ENCODE measurements at regions not wholly inside any gene's neighbourhood (a gene's known extent, or its start where the extent isn't known, plus 50 kb on each side); places are given as distances from the start of the nearest gene placed in this dataset.

GRCh38 chr4:112058433-112058832, 86.8 kb upstream of the FAM241A start:
- H3K36me3 ChIP-seq (ENCODE audit: insufficient read depth, insufficient read length, low read length): no peaks in the 10 kb centered on the region
- no peaks in the 10 kb centered on the region for H3K27me3 ChIP-seq (ENCODE audit: insufficient read depth, insufficient read length)
- no peak overlapping the region for H3K4me3 ChIP-seq (ENCODE audit: insufficient read length, low read depth)
- DNase-seq (ENCODE audit: low read depth, low spot score): no peak
- H3K9ac ChIP-seq (ENCODE audit: insufficient read length, low read depth): no peak overlapping the region
- no peaks in the 10 kb centered on the region for H3K9me3 ChIP-seq (ENCODE audit: insufficient read depth, low read length)
- TF ChIP-seq ZNF274 (IDR thresholded peaks at IDR 0.05; ENCODE audit: low read depth, low read length) (no peak), SUZ12 (IDR thresholded peaks at IDR 0.05; ENCODE audit: extremely low read depth, insufficient read depth, insufficient read length) (no peak), YY1 (IDR thresholded peaks at IDR 0.05; ENCODE audit: insufficient read depth, insufficient read length) (no peak)
- no peaks in the 10 kb centered on the region for H3K4me1 ChIP-seq (ENCODE audit: insufficient read depth, insufficient read length)

- no peak overlapping the region for H3K9ac ChIP-seq (ENCODE audit: insufficient read length, low read depth)
- DNase-seq (ENCODE audit: low read depth, low spot score): no peak
- TF ChIP-seq YY1 (IDR thresholded peaks at IDR 0.05; ENCODE audit: insufficient read depth, insufficient read length) (no peak), SUZ12 (IDR thresholded peaks at IDR 0.05; ENCODE audit: extremely low read depth, insufficient read depth, insufficient read length) (no peak), ZNF274 (IDR thresholded peaks at IDR 0.05; ENCODE audit: low read depth, low read length) (no peak)
- H3K4me3 ChIP-seq (ENCODE audit: insufficient read length, low read depth): no peak overlapping the region
- no peaks in the 10 kb centered on the region for H3K36me3 ChIP-seq (ENCODE audit: insufficient read depth, insufficient read length, low read length)
- H3K27me3 ChIP-seq (ENCODE audit: insufficient read depth, insufficient read length): no peaks in the 10 kb centered on the region
- no peaks in the 10 kb centered on the region for H3K4me1 ChIP-seq (ENCODE audit: insufficient read depth, insufficient read length)
- H3K9me3 ChIP-seq (ENCODE audit: insufficient read depth, low read length): no peaks in the 10 kb centered on the region
Measured at GRCh38 chr4:112060212-112060611, 85.0 kb upstream of the FAM241A start.

GRCh38 chr4:112061207-112061817, 83.9 kb upstream of the FAM241A start:
- H3K9ac ChIP-seq (ENCODE audit: insufficient read length, low read depth): no peak overlapping the region
- no peaks in the 10 kb centered on the region for H3K36me3 ChIP-seq (ENCODE audit: insufficient read depth, insufficient read length, low read length)
- TF ChIP-seq YY1 (IDR thresholded peaks at IDR 0.05; ENCODE audit: insufficient read depth, insufficient read length) (no peak), SUZ12 (IDR thresholded peaks at IDR 0.05; ENCODE audit: extremely low read depth, insufficient read depth, insufficient read length) (no peak), ZNF274 (IDR thresholded peaks at IDR 0.05; ENCODE audit: low read depth, low read length) (no peak)
- no peaks in the 10 kb centered on the region for H3K9me3 ChIP-seq (ENCODE audit: insufficient read depth, low read length)
- DNase-seq (ENCODE audit: low read depth, low spot score): no peak
- no peaks in the 10 kb centered on the region for H3K4me1 ChIP-seq (ENCODE audit: insufficient read depth, insufficient read length)
- H3K27me3 ChIP-seq (ENCODE audit: insufficient read depth, insufficient read length): no peaks in the 10 kb centered on the region
- H3K4me3 ChIP-seq (ENCODE audit: insufficient read length, low read depth): no peak overlapping the region

GRCh38 chr4:112063260-112063659, 82.0 kb upstream of the FAM241A start:
- no peak overlapping the region for H3K9ac ChIP-seq (ENCODE audit: insufficient read length, low read depth)
- TF ChIP-seq YY1 (IDR thresholded peaks at IDR 0.05; ENCODE audit: insufficient read depth, insufficient read length) (no peak), SUZ12 (IDR thresholded peaks at IDR 0.05; ENCODE audit: extremely low read depth, insufficient read depth, insufficient read length) (no peak), ZNF274 (IDR thresholded peaks at IDR 0.05; ENCODE audit: low read depth, low read length) (no peak)
- no peak overlapping the region for H3K4me3 ChIP-seq (ENCODE audit: insufficient read length, low read depth)
- H3K4me1 ChIP-seq (ENCODE audit: insufficient read depth, insufficient read length): no peaks in the 10 kb centered on the region
- no peak for DNase-seq (ENCODE audit: low read depth, low spot score)
- H3K36me3 ChIP-seq (ENCODE audit: insufficient read depth, insufficient read length, low read length): no peaks in the 10 kb centered on the region
- H3K27me3 ChIP-seq (ENCODE audit: insufficient read depth, insufficient read length): no peaks in the 10 kb centered on the region
- H3K9me3 ChIP-seq (ENCODE audit: insufficient read depth, low read length): no peaks in the 10 kb centered on the region

- Histone ChIP-seq H3K36me3 (ENCODE audit: insufficient read depth, insufficient read length, low read length) (no peaks in the 10 kb centered on the region), H3K4me3 (ENCODE audit: insufficient read length, low read depth) (no peak overlapping the region), H3K27me3 (ENCODE audit: insufficient read depth, insufficient read length) (no peaks in the 10 kb centered on the region), H3K9ac (ENCODE audit: insufficient read length, low read depth) (no peak overlapping the region), H3K9me3 (ENCODE audit: insufficient read depth, low read length) (peaks cover 8% of the 10 kb centered on the region; the same call in 1 of the 2 replicates), H3K4me1 (ENCODE audit: insufficient read depth, insufficient read length) (no peaks in the 10 kb centered on the region)
- TF ChIP-seq SUZ12 (IDR thresholded peaks at IDR 0.05; ENCODE audit: extremely low read depth, insufficient read depth, insufficient read length) (no peak), YY1 (IDR thresholded peaks at IDR 0.05; ENCODE audit: insufficient read depth, insufficient read length) (no peak), ZNF274 (IDR thresholded peaks at IDR 0.05; ENCODE audit: low read depth, low read length) (no peak)
- no peak for DNase-seq (ENCODE audit: low read depth, low spot score)
Measured at GRCh38 chr4:112069110-112069509, 76.1 kb upstream of the FAM241A start.

GRCh38 chr4:112073181-112073580, 72.1 kb upstream of the FAM241A start:
- Histone ChIP-seq H3K4me3 (ENCODE audit: insufficient read length, low read depth) (no peak overlapping the region), H3K36me3 (ENCODE audit: insufficient read depth, insufficient read length, low read length) (no peaks in the 10 kb centered on the region), H3K4me1 (ENCODE audit: insufficient read depth, insufficient read length) (no peaks in the 10 kb centered on the region), H3K9ac (ENCODE audit: insufficient read length, low read depth) (no peak overlapping the region), H3K9me3 (ENCODE audit: insufficient read depth, low read length) (peaks cover 15% of the 10 kb centered on the region; the same call in 1 of the 2 replicates), H3K27me3 (ENCODE audit: insufficient read depth, insufficient read length) (no peaks in the 10 kb centered on the region)
- TF ChIP-seq ZNF274 (IDR thresholded peaks at IDR 0.05; ENCODE audit: low read depth, low read length): no peak
- TF ChIP-seq SUZ12 (IDR thresholded peaks at IDR 0.05; ENCODE audit: extremely low read depth, insufficient read depth, insufficient read length): no peak
- TF ChIP-seq YY1 (IDR thresholded peaks at IDR 0.05; ENCODE audit: insufficient read depth, insufficient read length): no peak
- DNase-seq (ENCODE audit: low read depth, low spot score): no peak

GRCh38 chr4:112075129-112075753, 70.0 kb upstream of the FAM241A start:
- H3K9ac ChIP-seq (ENCODE audit: insufficient read length, low read depth): no peak overlapping the region
- no peaks in the 10 kb centered on the region for H3K27me3 ChIP-seq (ENCODE audit: insufficient read depth, insufficient read length)
- TF ChIP-seq ZNF274 (IDR thresholded peaks at IDR 0.05; ENCODE audit: low read depth, low read length) (no peak), SUZ12 (IDR thresholded peaks at IDR 0.05; ENCODE audit: extremely low read depth, insufficient read depth, insufficient read length) (no peak)
- no peaks in the 10 kb centered on the region for H3K4me1 ChIP-seq (ENCODE audit: insufficient read depth, insufficient read length)
- no peak overlapping the region for H3K4me3 ChIP-seq (ENCODE audit: insufficient read length, low read depth)
- peak; percentile 35 for DNase-seq (ENCODE audit: low read depth, low spot score)
- H3K9me3 ChIP-seq (ENCODE audit: insufficient read depth, low read length): peaks cover 15% of the 10 kb centered on the region; the same call in 1 of the 2 replicates
- no peaks in the 10 kb centered on the region for H3K36me3 ChIP-seq (ENCODE audit: insufficient read depth, insufficient read length, low read length)

Measured in NT2/D1 (cell line).